HFF-Myc (cell line): ENCODE measurements at regions not wholly inside any gene's neighbourhood (a gene's known extent, or its start where the extent isn't known, plus 50 kb on each side); places are given as distances from the start of the nearest gene placed in this dataset.

Experiments used
- DNase-seq: peaks from one replicate; pipeline ENCODE4 v3.0.0-alpha.2; 2011; ENCODE audit warnings: low read depth; ENCODE audit errors: extremely low read depth
- H3K4me3 ChIP-seq: replicated peaks from 2 replicates; pipeline ENCODE4 v1.5.1; 2011; ENCODE audit warnings: low read depth, mild to moderate bottlenecking, control low read depth, low read length
- CTCF ChIP-seq: IDR thresholded peaks from 2 replicates; pipeline ENCODE4 v1.5.1; 2012; ENCODE audit warnings: mild to moderate bottlenecking, low read depth, low read length, control low read depth; ENCODE audit errors: missing control alignments

GRCh38 chr4:119697887-119698393 is 69.3 kb upstream of the PDE5A start:
- no peak for DNase-seq
- H3K4me3 ChIP-seq, result no peak overlapping the region
- TF ChIP-seq CTCF, result no peak

- TF ChIP-seq CTCF, result no peak
- H3K4me3 ChIP-seq, result no peak overlapping the region
- DNase-seq, result no peak
These were observed 68.4 kb upstream of the PDE5A start for GRCh38 chr4:119696963-119697362.

- TF ChIP-seq CTCF, result no peak
- no peak for DNase-seq
- H3K4me3 ChIP-seq, result no peak overlapping the region
These were observed 66.6 kb upstream of the PDE5A start for GRCh38 chr4:119695216-119695615.

- H3K4me3 ChIP-seq, result no peak overlapping the region
- TF ChIP-seq CTCF, result no peak
- DNase-seq, result no peak
These were observed 64.5 kb upstream of the PDE5A start for GRCh38 chr4:119693126-119693525.

- no peak for DNase-seq
These were observed 63.4 kb upstream of the PDE5A start for GRCh38 chr4:119692001-119692400.

GRCh38 chr4:119690871-119691270 is 62.3 kb upstream of the PDE5A start:
- no peak overlapping the region for H3K4me3 ChIP-seq
- no peak for TF ChIP-seq CTCF
- DNase-seq, result no peak

More at GRCh38 chr4:119692001-119692400, 63.4 kb upstream of the PDE5A start:
- no peak overlapping the region for H3K4me3 ChIP-seq
- no peak for TF ChIP-seq CTCF

GRCh38 chr4:119688446-119688845 is 59.8 kb upstream of the PDE5A start:
- DNase-seq, result no peak
- TF ChIP-seq CTCF, result no peak
- H3K4me3 ChIP-seq, result no peak overlapping the region
